HG02981 (cell line): ENCODE measurements at regions not wholly inside any gene's neighbourhood (a gene's known extent, or its start where the extent isn't known, plus 50 kb on each side); places are given as distances from the start of the nearest gene placed in this dataset.
"Not testable (repeated sequence)": the region's sequence is repeated elsewhere in the genome, so short reads cannot be mapped to it uniquely, and the experiment has no call there.

Source experiments
- ATAC-seq: cut with Tn5 transposase; IDR thresholded peaks from one replicate; pipeline ENCODE4 v1.9.1; 2021; ENCODE audit warnings: mild to moderate bottlenecking, moderate library complexity; ENCODE audit not compliant: unreplicated experiment

DNA sequence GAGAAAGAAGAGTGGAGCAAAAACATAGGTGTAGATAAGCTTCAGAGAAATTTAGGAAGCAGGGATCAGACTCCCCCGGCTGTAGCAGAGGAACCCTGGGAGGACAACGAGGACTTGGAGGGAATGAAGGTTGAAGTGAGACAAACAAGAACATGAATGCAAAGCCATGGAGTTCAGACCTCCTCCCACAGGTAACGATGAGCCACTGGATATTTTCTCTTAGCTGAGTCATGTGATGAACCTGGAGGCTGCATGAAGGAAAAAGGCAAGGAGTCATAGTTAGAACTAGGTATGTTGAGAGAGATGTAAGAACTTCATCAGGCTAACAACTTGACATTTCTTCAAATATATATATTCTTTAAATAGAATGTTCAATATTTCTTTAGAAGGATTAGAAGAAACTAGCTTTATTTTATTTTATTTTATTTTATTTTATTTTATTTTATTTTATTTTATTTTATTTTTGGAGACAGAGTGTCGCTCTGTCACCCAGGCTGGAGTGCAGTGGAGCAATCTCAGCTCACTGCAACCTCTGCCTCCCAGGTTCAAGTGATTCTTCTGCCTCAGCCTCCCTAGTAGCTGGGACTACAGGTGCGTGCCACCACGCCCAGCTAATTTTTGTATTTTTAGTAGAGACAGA is 57.7 kb upstream of the RGS1 start:
- ATAC-seq = not testable (repeated sequence)

GRCh38 chr1:192518700-192519099 is 56.9 kb upstream of the RGS1 start:
- peak; percentile 52 for ATAC-seq

- ATAC-seq = no peak
Measured at GRCh38 chr1:192521734-192522133, 53.8 kb upstream of the RGS1 start.

- no peak for ATAC-seq
Measured at GRCh38 chr1:192522673-192523072, 52.9 kb upstream of the RGS1 start.

DNA sequence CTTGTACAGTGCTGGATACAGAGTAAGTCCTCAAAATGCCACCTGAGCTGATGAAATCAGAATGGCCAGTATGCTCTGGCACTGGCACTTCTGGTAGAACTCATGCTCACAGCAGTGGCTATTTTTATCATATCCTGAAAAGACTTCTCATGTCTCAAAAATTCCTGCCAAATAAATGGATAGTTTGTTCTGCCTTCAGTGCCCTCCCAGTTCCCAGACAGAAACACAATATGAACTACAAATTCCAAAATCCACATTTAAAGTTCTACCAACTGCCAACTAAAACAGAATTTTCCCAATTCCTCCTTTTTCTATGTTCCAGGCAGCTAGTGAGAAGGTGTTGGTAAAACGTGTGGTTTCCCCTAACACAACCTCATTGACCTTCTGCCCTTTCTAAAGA is 51.4 kb upstream of the RGS1 start:
- ATAC-seq = no peak
